ENCODE measurements at regions not wholly inside any gene's neighbourhood (a gene's known extent, or its start where the extent isn't known, plus 50 kb on each side); places are given as distances from the start of the nearest gene placed in this dataset.

DNA sequence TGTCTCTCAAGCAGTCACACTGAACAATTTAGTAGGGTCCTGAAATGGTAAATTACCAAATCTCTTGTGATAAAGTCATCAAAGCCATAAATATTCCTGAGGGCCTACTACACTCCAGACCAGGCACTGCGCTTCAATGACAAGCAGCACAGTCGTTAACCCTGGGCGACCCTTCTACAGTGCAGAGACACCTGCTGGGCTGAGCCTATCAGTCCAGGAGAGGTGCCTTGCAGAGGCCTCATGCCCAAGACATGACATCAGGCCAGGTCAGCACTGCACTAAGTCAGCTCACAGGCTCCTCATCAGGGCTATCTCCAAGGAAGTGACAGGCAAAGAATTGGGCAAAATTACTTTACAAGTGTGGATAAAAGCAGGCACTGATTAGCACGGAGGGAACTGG, 166.4 kb upstream of the EPB41L3 start:
- no peak for TF ChIP-seq CTCF (IDR thresholded peaks at IDR 0.05; ENCODE audit: low read depth, low read length, poor library complexity, severe bottlenecking)
- H3F3A ChIP-seq (ENCODE audit: control insufficient read depth, insufficient read depth) = no peaks in the 10 kb centered on the region
- no peak overlapping the region for H3K4me2 ChIP-seq (ENCODE audit: low read length)
- H3K27ac ChIP-seq (ENCODE audit: low read depth, low read length) = no peak overlapping the region
- H3K4me1 ChIP-seq (ENCODE audit: control insufficient read depth, low read length) = no peaks in the 10 kb centered on the region
- no peaks in the 10 kb centered on the region for H4K20me1 ChIP-seq (ENCODE audit: control insufficient read depth, insufficient read depth, low read depth, low read length)
- H3K79me2 ChIP-seq (ENCODE audit: control insufficient read depth, low read length) = no peaks in the 10 kb centered on the region
- H3K9me3 ChIP-seq (ENCODE audit: control insufficient read depth, insufficient read depth, low read length) = no peaks in the 10 kb centered on the region
- H3K4me3 ChIP-seq (ENCODE audit: low read length) = no peak overlapping the region
- H3K9me2 ChIP-seq (replicated peaks; ENCODE audit: control insufficient read depth, low read length) = no peaks in the 10 kb centered on the region
- no peaks in the 10 kb centered on the region for H3K36me3 ChIP-seq (ENCODE audit: control insufficient read depth, low read length)
- no peaks in the 10 kb centered on the region for H3K27me3 ChIP-seq (ENCODE audit: control insufficient read depth, low read length)

GRCh38 chr18:5709476-5710095, 165.8 kb upstream of the EPB41L3 start:
- Histone ChIP-seq H3F3A (ENCODE audit: control insufficient read depth, insufficient read depth) (no peaks in the 10 kb centered on the region), H3K9me3 (ENCODE audit: control insufficient read depth, insufficient read depth, low read length) (no peaks in the 10 kb centered on the region)

GRCh38 chr18:5707586-5707985, 163.8 kb upstream of the EPB41L3 start:
- Histone ChIP-seq H3K79me2 (ENCODE audit: control insufficient read depth, low read length) (no peaks in the 10 kb centered on the region), H3K9me3 (ENCODE audit: control insufficient read depth, insufficient read depth, low read length) (no peaks in the 10 kb centered on the region), H3K27ac (ENCODE audit: low read depth, low read length) (no peak overlapping the region), H3K9me2 (replicated peaks; ENCODE audit: control insufficient read depth, low read length) (no peaks in the 10 kb centered on the region), H3K4me3 (ENCODE audit: low read length) (no peak overlapping the region), H3K36me3 (ENCODE audit: control insufficient read depth, low read length) (no peaks in the 10 kb centered on the region), H3K27me3 (ENCODE audit: control insufficient read depth, low read length) (no peaks in the 10 kb centered on the region), H3K4me1 (ENCODE audit: control insufficient read depth, low read length) (no peaks in the 10 kb centered on the region), H3F3A (ENCODE audit: control insufficient read depth, insufficient read depth) (no peaks in the 10 kb centered on the region), H3K4me2 (ENCODE audit: low read length) (no peak overlapping the region), H4K20me1 (ENCODE audit: control insufficient read depth, insufficient read depth, low read depth, low read length) (no peaks in the 10 kb centered on the region)
- TF ChIP-seq CTCF (IDR thresholded peaks at IDR 0.05; ENCODE audit: low read depth, low read length, poor library complexity, severe bottlenecking) (no peak), EZH2phosphoT487 (IDR thresholded peaks at IDR 0.05; ENCODE audit: borderline replicate concordance, low read length) (no peak)

More at GRCh38 chr18:5709476-5710095, 165.8 kb upstream of the EPB41L3 start:
- no peak for TF ChIP-seq CTCF (IDR thresholded peaks at IDR 0.05; ENCODE audit: low read depth, low read length, poor library complexity, severe bottlenecking)
- no peak for TF ChIP-seq EZH2phosphoT487 (IDR thresholded peaks at IDR 0.05; ENCODE audit: borderline replicate concordance, low read length)
- no peaks in the 10 kb centered on the region for H3K36me3 ChIP-seq (ENCODE audit: control insufficient read depth, low read length)
- H3K27me3 ChIP-seq (ENCODE audit: control insufficient read depth, low read length) = no peaks in the 10 kb centered on the region
- H3K79me2 ChIP-seq (ENCODE audit: control insufficient read depth, low read length) = no peaks in the 10 kb centered on the region
- H3K9me2 ChIP-seq (replicated peaks; ENCODE audit: control insufficient read depth, low read length) = no peaks in the 10 kb centered on the region
- no peaks in the 10 kb centered on the region for H4K20me1 ChIP-seq (ENCODE audit: control insufficient read depth, insufficient read depth, low read depth, low read length)
- no peak overlapping the region for H3K4me2 ChIP-seq (ENCODE audit: low read length)
- no peaks in the 10 kb centered on the region for H3K4me1 ChIP-seq (ENCODE audit: control insufficient read depth, low read length)
- no peak overlapping the region for H3K4me3 ChIP-seq (ENCODE audit: low read length)
- H3K27ac ChIP-seq (ENCODE audit: low read depth, low read length) = no peak overlapping the region

Data from DOHH2 (cell line).